ENCODE measurements at regions not wholly inside any gene's neighbourhood (a gene's known extent, or its start where the extent isn't known, plus 50 kb on each side); places are given as distances from the start of the nearest gene placed in this dataset.

DNA sequence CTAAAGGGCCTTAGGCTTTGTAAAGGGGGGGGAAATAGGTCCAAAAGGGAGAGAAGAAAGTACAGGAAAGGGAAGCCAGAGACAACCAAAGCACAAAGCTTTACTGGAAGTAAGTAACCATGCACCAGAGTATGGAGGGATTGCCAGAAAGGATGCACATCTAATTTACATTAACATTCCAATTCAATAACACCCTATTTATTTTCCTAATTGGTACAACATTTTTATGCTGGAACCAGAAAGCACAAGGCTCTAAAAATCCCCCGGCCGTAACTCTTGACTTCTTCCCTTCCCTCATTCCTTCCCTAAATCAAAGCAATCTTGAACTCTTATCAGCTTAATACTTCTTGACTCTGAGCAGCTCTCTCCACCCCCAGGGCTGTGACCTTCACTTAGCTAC is 400.0 kb upstream of the CELF2 start:
- TF ChIP-seq ATF3 (IDR thresholded peaks at IDR 0.05) (no peak), EZH2 (IDR thresholded peaks at IDR 0.05) (no peak), CTCF (IDR thresholded peaks at IDR 0.05 in 2 of 3, conservative IDR thresholded peaks at IDR 0.05 in 1 of 3; ENCODE audit: borderline replicate concordance in 1 of 3, insufficient read depth in 1 of 3, low read depth in 2 of 3, low read length in 2 of 3) (no peak), JUND (IDR thresholded peaks at IDR 0.05) (no peak)

Measured in HCT116 (cell line).